ENCODE measurements at regions not wholly inside any gene's neighbourhood (a gene's known extent, or its start where the extent isn't known, plus 50 kb on each side); places are given as distances from the start of the nearest gene placed in this dataset.
"Not testable (repeated sequence)": the region's sequence is repeated elsewhere in the genome, so short reads cannot be mapped to it uniquely, and the experiment has no call there.

DNA sequence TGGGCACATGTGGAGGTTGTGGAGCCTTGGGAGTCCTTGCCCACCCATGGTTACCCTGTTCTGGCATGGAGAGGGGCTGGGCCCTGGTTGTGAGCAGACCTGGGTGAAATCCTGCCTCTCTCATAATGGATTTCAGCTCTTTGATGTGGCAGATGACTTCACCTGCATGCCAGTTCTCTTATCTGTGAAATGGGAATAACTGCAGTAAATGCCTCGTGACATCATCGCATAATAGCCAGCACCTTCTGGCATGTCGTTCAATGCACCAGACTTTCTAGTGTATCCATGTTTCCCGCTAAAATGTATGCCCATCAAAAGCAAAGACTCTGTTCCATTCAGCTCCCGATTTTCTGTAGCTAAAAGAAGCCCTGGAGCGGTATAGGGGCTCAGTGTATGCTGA, 197.6 kb downstream of the MAF start:
- no peak for DNase-seq

DNA sequence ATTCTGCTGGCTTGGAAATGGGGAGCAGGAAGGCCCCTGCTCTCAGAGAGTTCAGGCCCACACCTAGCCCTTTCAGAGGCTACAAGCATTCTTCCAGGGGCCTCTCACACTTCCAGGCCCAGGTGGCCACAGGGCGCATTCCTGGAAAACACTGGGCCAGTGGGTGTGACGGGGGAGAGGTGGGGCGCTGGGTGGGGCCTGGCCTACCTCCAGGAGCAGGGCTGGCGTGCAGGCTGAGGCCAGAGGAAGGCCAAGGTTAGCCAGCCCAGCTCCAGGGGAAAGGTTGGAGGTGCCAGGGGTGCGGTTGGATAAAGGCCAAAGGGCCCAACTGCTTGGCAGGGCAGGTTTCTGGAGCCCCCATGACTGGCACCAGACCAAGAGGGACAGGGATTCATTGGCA, 198.2 kb downstream of the MAF start:
- no peak for DNase-seq

DNA sequence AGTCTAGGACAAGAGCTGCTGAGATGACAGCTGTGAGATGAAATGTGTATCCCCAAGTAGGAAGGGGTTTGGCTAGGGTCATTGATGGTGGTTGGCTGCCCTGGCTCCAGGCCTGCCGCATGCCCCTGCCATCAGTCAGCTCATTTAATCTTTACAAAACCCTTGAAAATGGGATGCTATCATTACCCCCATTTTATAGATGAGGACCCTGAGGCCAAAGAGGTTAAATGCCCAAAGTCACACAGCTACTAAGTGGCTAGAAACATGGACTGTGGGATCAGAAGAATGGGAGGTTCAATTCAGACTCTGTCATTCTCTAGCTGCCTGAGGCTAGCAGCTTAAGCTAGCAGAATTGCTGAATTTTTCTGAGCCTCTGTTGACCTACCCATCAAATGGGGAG, 198.8 kb downstream of the MAF start:
- no peak for DNase-seq

DNA sequence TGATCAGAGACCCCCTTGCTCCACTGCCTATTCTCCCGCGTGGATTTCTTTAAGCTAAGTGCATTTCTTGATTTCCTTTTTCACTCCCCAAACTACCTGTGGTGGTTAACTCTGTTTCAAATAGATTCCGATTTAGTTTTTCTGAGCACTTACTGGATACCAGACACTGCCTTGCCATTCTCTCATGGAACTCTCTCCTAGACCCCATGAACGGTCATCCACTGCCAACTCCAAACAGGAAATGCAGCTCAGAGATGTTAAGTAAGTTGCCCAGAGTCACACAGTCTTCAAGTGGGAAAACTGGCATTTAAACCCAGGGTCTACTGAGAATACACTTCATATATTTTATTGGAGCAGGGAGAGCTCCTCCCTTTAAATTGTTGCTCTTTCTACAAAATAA, 199.4 kb downstream of the MAF start:
- no peak for DNase-seq

DNA sequence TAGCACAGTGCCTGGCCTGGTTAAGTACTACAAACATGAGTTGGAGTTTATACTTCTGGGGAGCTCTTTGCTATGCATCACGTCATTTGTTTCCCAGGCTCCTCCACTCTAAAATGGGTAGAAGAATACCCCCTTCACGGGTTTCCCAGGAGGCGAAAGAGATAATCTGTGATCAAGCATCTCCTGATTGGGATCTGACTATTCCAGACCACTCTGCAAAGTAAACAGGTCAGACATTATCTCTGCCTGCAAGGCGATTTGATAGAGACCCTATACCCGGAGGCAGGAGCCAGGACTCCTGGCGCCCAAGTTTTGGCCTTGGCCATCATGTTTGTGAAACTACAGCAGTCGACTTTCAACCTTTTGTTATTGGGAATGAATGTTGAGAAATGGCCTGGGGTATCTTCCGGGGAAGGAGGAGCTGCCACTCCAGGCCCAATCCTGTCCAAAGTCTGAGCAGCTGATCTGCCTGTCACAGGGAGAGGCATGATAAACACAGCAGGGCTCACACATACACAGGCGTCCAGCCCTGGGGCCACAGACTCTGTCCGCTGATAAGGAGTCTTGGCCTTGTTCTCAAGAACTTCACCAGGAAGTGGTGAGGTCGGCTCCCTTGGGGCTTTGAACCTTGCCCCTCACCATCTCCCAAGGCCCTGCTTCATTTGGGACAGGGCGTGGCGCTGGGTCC, 199.9 kb downstream of the MAF start:
- no peak for DNase-seq

DNA sequence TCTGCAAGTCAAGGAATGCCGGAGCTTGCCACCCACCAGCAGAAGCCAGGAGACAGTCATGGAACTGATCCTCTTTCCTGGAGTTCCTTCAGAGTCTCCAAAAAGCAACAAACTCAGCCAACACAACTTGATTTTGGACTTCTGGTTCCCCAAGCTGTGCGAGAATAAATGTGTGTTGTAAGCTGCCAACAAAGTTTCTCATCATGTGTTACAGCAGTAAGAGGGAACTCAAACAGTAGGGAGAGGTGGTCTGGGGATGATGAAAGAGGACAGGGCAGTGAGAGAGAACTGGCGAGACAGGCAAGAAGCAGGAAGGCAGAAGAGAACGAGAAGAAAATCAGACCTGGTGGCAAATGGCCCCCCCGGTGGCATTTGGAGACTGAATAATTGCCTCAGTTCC, 204.9 kb downstream of the MAF start:
- no peak for DNase-seq

DNA sequence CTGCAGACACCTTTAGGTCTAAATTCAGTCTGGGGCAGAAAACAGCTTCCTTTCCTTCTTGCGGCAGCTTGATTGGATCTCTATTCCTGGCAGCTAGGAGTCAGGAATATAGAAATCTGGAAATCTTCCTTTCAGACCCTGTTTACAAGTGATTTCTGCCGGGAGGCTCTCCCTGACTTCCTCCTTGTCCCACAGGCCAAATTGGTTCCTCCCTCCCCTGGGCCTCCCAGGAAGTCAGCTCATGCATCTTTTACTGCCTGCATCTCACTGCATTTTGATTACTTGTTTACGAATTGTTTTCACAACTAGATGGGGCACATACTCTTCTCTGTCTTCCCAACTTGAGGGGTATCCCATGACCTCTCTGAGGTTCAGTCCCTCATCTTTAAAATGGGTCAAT, 206.3 kb downstream of the MAF start:
- DNase-seq: no peak

DNA sequence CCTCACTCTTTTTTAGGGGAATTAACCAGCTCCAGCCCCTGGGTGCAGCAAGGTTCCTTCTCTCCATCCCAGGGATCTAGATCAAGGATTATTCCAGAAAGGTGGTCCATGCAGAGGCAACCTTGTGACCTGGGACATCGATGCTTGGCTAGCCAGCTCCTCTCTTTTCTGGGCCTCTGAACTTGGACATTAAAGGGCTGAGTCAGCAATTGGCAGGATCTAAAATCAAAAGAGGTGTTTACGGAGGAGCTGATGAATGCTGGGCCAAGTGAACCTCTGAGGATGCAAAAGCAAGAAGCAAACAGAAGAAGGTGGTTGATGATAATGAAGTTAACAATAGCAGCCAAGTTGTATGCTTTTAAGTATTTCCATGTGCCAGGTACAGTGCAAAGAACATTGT, 207.0 kb downstream of the MAF start:
- no peak for DNase-seq

DNA sequence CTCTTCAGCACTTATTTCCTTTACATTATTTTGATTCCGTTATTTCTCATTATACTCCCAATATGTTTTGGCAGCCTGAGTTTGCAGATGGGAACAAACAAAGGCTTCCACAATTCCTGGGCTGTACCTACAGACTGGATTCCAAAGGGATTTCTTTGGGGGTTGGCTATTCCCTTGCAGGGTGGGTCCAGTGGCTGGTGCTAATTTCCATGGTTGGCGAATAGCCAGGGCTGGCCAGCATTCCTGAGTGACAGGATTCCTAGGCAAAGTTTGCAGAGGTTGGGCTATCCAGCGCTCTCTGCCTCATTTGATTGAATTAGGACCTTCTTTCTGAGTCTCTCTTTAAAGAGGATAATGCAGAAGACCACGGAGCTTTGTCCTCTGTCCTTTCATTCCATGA, 207.4 kb downstream of the MAF start:
- DNase-seq: no peak

DNA sequence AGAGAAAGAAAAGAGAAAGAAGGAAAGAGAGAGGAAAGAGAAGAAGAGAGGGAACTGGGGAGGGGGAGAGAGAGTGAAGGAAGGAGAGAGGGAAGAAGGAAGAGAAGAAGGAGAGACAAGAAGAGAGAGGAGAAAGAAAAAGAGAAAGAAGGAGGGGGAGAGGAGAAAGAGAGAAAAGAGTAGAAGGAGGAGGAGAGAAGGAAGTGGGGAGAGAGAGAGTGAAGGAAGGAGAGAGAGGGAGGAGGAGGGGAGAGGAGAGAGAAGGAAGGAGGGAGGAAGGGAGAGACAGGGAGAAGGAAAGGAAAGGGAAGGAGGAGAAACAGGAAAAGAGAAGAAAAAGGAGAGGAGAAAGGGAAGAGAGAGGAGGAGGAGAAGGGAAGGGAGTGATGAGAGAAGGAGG, 208.5 kb downstream of the MAF start:
- no peak for DNase-seq

DNA sequence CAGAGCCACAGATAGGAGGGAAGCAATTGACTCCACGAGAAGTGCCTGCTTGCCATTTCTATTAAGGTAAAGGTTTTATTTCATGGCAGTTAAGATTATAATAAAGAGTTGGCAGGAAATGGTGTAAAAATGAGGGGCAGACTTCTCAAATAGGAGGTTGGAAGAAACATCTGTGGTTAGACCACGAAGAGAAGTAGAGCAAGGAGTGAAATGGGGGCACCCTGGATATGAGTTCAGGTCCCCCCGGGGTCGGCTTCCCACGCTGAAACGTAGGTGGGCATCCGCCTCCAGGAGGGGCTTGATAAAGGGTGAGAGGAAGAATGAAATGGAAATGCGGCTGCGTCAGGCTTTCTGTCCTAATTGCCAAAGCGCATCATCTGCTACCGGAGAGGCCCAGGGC, 209.1 kb downstream of the MAF start:
- DNase-seq: no peak

DNA sequence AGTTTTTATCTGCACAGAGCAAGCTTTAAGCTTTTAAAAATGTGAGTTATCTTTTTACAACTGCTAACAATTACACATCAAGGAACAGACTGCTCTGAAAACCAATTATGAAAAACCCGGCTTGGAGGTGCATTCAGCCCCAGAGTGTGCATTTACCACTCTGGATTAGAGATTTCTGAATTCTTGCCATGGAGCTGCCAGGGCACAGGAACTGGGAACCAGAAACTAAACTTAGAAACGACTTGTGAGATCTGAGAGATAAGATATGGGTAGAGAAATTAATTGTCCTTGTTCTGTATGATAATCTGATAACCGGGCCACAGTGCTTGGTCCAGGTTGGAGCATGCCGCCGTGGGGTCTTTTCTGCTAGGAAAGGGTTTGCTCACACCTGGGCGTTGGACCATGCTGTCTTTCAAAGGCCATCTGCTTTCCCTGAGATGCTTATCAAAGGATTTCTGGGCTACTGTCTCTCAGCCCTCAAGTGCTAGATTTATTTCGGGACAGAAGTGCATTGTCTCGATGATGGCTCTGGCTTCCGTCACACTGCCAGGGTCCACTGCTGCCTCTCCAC, 210.0 kb downstream of the MAF start:
- DNase-seq: no peak

DNA sequence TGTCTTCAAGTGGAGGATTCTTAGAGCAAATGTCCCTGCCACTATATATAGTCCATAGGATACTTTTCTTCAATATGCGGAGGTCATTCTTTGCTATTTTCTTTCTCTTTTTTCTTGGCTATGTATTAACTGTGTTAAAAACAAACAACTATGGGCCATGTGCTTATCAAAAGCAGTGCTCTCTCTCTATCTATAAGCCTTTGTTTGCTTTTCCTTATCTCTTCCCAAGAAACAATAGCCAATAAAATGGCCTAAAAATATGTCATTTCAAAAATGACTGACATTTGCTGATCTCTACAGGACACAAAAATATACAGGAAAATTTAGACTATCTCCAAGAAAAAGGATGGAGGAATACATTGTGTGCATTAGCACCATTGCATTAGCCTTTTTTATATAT, 212.1 kb downstream of the MAF start:
- no peak for DNase-seq

DNA sequence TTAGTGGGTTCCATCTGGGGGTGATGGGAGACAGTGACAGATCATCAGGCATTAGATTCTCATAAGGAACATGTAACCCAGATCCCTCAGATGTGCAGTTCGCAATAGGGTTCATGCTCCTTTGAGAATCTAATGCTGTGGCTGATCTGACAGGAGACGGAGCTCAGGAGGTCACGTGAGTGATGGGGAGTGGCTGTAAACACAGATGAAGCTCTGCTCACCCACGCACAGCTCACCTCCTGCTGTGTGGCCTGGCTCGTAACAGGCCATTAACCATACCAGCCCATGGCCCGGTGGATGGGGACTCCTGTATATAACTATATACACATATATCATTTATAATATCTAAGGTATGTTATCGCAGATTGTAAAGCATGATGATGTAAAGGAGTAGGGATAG, 214.2 kb downstream of the MAF start:
- no peak for DNase-seq

DNA sequence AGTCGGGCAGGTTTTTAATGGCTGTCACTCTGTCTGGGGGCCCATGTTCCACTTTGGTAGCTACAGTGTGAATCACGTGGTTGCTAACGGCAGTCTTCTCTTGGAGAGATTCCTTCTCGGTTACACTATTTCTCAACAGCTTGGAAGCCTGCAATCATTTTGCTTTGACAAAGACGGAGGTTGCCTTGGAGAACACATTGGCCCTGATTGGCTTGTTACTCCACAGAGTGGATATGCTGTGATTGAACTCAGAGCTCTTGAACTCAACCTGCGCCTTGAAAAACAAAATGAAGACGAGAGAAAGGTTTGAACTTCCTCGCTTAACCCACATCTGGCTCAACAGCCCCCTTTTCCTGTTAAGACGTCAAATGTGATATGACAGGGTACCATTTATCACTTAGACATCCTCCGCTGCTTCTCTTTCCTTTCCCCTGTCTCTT, 218.9 kb downstream of the MAF start:
- DNase-seq: no peak

DNA sequence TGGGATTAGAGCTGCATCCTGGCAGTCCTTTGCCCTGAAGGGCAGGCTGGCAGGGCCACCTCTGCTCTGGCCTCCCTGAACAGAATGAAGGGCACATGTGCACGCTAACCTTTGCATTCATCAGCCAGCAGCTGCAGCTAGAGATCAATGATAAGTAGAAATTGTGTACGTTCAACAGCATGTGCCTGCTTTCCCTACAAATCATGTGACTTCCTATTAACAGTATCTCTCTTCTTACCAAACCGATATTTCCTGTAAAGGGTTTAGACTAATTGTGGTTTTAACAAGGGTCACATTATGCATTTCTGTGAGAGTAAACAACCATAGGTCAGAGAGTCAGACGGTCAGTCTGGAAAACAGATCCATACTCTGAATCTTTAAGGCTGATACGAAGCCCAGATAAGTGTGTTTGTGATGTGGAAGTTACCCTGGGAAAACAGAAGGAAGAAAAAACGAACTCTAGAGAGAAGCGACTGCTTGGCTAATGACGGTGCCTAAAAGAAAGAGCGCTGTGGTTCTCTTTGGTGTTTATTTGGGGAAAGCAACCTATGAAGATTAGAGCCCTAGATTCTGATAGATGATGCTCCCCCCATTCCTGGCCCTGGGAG, 219.4 kb downstream of the MAF start:
- no peak for DNase-seq

DNA sequence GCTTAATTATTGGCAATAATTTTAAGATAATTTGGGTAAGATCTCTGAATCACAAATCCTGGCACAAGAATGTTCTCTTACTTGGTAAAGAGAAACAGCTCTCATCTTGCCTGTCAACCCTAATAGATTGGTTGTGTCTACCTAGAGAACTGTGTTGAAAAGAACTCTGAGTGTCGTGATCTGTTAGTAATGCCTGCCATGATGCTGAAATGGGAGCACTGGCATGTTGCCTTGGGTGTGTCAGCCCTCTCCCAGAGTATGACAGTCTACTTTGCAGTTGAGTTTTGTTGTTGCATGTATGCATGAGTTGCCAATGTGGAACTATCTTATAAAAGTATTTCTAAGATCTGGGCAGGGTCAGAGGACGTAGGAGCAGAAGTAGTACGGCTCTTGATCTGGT, 221.4 kb downstream of the MAF start:
- no peak for DNase-seq

DNA sequence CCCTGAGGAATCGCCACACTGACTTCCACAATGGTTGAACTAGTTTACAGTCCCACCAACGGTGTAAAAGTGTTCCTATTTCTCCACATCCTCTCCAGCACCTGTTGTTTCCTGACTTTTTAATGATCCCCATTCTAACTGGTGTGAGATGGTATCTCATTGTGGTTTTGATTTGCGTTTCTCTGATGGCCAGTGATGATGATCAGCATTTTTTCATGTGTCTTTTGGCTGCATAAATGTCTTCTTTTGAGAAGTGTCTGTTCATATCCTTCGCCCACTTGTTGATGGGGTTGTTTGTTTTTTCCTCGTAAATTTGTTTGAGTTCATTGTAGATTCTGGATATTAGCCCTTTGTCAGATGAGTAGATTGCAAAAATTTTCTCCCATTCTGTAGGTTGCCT, 223.5 kb downstream of the MAF start:
- not testable (repeated sequence) for DNase-seq

DNA sequence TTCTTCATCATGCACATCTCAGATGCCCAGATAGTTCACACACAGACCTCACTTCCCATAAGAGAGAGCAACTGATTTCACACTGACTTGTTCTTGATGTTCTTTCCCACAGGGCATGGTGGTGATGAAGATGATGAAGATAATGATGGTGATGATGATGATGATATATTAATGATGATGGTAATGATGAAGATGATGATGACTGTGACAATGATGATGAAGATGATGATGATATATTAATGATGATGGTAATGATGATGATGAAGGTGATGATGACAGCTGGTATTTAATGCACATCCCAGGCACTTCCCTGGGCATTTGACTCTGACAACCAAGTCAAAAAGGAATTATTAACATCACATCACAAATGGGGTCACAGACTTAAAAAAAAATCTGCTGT, 225.2 kb downstream of the MAF start:
- no peak for DNase-seq

DNA sequence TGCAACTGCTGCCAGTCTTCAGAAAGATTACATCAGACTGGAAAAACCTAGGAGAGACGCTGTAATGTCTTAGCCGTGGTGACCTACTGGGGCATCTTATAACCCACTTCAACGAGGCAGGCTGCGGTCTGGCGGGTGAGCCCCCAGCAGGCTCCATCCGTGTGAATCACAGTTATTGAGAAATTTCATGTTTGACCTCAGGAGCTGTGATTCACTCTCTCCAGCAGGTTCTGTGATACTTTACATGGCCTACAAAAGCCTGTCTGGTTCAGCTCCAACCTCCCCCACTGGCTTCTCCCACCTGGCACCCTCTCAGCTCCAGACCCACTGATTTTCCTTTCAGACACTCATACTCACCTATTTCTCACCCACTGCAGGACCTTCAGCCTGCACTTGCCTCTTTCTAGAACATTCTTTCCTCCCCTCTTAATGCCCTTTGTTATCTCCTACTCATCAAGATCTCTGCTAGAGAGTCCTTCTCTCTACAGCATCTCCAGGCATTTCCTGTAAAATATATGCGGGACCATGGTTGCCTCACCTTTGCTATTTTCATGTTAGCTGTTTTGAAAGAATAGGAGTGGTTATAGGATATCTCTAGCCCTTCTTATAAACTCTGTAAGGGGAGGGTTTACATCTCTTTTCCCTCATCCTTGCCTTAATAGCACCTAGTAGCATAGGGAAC, 227.9 kb downstream of the MAF start:
- DNase-seq: peak; percentile 41 to 57

DNA sequence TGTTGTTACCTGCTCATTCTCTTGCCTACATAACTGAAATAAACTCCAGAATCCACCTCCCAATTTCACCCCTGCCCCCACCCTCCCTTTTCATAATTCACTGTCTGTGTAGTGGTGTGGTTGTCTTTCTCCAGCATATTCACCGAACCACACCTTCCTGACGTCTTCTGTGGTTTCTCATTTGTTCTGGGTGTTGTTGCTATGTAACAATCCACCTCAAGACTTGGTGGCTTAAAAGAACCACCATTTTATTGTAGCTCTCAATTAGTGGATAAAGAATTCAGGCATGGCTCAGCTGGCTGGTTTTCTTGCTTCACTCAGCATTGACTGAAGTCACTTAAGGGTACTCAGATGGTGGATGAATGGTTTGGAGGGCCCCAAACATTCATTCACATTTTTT, 229.8 kb downstream of the MAF start:
- DNase-seq: no peak

DNA sequence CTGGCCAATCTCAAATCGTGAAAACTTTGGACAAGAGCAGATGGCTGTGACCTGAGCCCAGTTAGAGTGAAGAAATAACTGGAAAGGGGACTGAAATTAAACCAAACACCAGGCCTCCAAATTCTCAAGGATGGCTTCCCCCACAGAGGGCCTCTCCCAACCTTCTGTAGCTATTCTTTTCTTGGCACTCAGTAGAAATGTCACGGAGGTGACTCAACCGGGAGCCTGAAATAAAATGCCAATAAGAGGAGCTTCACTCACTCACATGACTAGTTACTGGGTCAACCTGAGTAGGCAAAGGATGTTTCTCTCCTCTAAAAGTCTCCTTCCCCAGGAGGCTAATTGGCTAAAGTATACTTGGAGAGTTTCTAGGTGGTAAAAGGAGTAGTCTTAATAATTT, 230.7 kb downstream of the MAF start:
- DNase-seq: no peak

DNA sequence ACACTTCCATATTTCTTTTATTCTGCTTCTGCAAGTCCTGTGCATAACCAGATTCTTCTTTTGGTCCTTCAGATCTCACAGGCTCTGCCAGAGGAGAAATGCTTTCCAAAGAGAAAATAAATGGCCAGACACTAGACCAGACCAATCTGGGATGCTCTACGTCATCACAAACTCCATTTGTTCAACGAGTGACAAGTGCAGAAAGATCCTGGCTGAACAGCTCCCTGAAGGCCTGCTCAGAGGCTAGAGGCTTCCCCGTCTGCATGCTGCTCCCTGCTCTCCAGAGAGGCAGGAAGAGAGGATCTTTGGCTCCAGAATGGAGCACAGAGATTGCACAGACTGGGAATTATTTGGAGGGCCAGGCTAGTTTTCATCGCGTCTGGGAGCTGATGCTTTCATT, 232.7 kb downstream of the MAF start:
- DNase-seq: no peak

DNA sequence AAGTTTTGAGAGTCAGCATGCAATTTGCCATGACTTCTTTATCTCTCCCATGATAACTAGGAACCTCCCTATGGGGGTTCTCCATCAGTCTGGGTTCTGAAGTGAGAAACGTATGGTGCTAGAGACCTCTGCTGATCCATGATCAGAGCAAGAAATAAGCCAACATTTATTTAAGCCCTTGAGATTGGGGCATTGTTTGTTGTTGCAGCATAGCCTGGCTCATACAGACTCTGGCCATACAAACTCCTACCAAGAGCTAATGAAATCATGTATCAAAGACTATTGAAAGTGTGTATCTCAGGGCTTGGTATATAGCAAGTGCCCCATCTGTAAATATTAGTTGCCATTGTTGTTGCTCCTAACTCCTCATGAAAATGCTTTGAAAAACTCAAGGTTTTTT, 233.9 kb downstream of the MAF start:
- no peak for DNase-seq

All from activated CD4-positive, alpha-beta T cell treated with anti-CD3 and anti-CD28 coated beads, Interleukin-2, amount 50 U/mL, for 48 hours (primary cell).